Globus pallidus (tissue), 1 donor: ENCODE measurements at regions not wholly inside any gene's neighbourhood (a gene's known extent, or its start where the extent isn't known, plus 50 kb on each side); places are given as distances from the start of the nearest gene placed in this dataset.

Experiments
- DNase-seq: peaks from one replicate; pipeline ENCODE4 v3.0.0-alpha.2; 2015; ENCODE audit warnings: low spot score

- DNase-seq, result no peak
These were observed 330.0 kb downstream of the DDX10 start for GRCh38 chr11:108994887-108995286.

GRCh38 chr11:108997826-108998225 is 333.0 kb downstream of the DDX10 start:
- DNase-seq, result no peak

GRCh38 chr11:109000531-109000930 is 335.7 kb downstream of the DDX10 start:
- DNase-seq, result no peak

- no peak for DNase-seq
These were observed 336.7 kb downstream of the DDX10 start for GRCh38 chr11:109001585-109001984.

- DNase-seq, result no peak
These were observed 348.1 kb downstream of the DDX10 start for GRCh38 chr11:109012991-109013390.

- DNase-seq, result no peak
These were observed 350.4 kb downstream of the DDX10 start for GRCh38 chr11:109015283-109015682.

GRCh38 chr11:109016724-109017123 is 351.9 kb downstream of the DDX10 start:
- no peak for DNase-seq

- DNase-seq, result no peak
These were observed 352.6 kb downstream of the DDX10 start for GRCh38 chr11:109017489-109017888.

GRCh38 chr11:109018639-109019038 is 353.8 kb downstream of the DDX10 start:
- DNase-seq, result no peak

GRCh38 chr11:109019342-109019936 is 354.6 kb downstream of the DDX10 start:
- DNase-seq, result no peak

GRCh38 chr11:109023036-109023435 is 358.2 kb downstream of the DDX10 start:
- DNase-seq, result no peak

- DNase-seq, result no peak
These were observed 362.1 kb downstream of the DDX10 start for GRCh38 chr11:109026891-109027489.

- DNase-seq, result no peak
These were observed 363.0 kb downstream of the DDX10 start for GRCh38 chr11:109027851-109028250.

- no peak for DNase-seq
These were observed 365.1 kb downstream of the DDX10 start for GRCh38 chr11:109029927-109030326.

- DNase-seq, result no peak
These were observed 368.9 kb downstream of the DDX10 start for GRCh38 chr11:109033627-109034338.

GRCh38 chr11:109034339-109034696 is 369.4 kb downstream of the DDX10 start:
- no peak for DNase-seq

- no peak for DNase-seq
These were observed 370.4 kb downstream of the DDX10 start for GRCh38 chr11:109035284-109035683.

GRCh38 chr11:109036011-109036410 is 371.1 kb downstream of the DDX10 start:
- DNase-seq, result no peak

GRCh38 chr11:109037856-109038780 is 373.2 kb downstream of the DDX10 start:
- DNase-seq, result peak; percentile 10

- no peak for DNase-seq
These were observed 374.7 kb downstream of the DDX10 start for GRCh38 chr11:109039611-109040010.

- DNase-seq, result no peak
These were observed 375.4 kb downstream of the DDX10 start for GRCh38 chr11:109040303-109040702.

- no peak for DNase-seq
These were observed 377.0 kb downstream of the DDX10 start for GRCh38 chr11:109041876-109042275.
